ENCODE measurements at regions not wholly inside any gene's neighbourhood (a gene's known extent, or its start where the extent isn't known, plus 50 kb on each side); places are given as distances from the start of the nearest gene placed in this dataset.

DNA sequence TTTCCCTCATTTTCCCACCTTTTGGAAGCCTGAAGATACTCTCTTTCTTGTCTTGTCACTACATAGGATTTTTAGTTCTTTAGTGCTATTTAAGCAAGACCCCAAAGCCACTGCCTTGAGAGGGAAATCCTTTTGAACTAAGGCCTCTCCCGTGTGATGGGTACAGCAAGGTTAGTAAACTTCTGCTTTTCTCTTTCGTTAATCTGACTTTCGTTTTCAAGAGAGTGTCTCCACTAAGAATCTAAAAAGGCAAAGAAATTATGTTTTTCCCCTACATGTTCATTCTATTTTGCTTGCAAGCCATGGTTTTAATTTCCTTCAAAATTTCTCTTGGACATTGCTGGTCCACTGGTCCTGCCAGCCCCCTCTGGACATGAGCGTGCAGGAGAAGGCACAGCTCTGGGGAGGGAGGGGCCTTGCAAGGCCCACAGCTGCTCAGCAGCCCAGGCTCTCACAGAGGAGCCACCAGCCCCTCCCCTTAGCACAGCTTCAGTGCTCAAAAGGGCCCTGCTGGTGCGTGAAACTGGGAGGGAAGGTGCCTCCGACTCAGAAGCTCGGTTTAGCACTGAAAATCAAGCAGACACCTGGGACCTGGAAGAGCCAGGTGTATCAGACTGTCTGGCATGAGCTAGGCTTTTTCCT lies 210.9 kb upstream of the GALNT2 start:
- TF ChIP-seq, protein P1, sequence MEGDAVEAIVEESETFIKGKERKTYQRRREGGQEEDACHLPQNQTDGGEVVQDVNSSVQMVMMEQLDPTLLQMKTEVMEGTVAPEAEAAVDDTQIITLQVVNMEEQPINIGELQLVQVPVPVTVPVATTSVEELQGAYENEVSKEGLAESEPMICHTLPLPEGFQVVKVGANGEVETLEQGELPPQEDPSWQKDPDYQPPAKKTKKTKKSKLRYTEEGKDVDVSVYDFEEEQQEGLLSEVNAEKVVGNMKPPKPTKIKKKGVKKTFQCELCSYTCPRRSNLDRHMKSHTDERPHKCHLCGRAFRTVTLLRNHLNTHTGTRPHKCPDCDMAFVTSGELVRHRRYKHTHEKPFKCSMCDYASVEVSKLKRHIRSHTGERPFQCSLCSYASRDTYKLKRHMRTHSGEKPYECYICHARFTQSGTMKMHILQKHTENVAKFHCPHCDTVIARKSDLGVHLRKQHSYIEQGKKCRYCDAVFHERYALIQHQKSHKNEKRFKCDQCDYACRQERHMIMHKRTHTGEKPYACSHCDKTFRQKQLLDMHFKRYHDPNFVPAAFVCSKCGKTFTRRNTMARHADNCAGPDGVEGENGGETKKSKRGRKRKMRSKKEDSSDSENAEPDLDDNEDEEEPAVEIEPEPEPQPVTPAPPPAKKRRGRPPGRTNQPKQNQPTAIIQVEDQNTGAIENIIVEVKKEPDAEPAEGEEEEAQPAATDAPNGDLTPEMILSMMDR (IDR thresholded peaks at IDR 0.05; ENCODE audit: low read depth, low read length, missing control alignments) = no peak
- no peak overlapping the region for H3K4me3 ChIP-seq (replicated peaks; ENCODE audit: low read depth, low read length)
- DNase-seq (ENCODE audit: extremely low read depth, low read depth) = no peak

DNA sequence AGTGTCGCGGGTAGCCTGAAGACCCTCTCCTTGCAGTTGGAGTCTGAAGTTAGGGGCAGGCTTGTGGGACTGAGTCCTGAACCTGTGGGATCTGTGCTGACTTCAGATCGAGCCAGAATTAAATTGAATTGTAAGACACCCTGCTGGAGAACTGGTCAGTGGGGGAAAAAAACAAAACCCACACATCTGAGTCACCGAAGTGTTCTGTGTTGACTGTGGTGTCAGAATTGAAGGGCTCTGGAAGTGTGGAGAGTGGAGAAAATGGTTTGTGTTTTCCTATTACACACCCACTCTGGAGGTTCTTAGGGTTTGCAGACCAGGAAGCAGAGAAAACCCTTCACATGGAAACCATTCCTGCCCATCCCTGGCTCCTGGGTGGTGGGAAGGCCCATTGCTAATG lies 209.5 kb upstream of the GALNT2 start:
- TF ChIP-seq, protein P1 (IDR thresholded peaks at IDR 0.05; ENCODE audit: low read depth, low read length, missing control alignments) = no peak
- no peak for DNase-seq (ENCODE audit: extremely low read depth, low read depth)
- no peak overlapping the region for H3K4me3 ChIP-seq (replicated peaks; ENCODE audit: low read depth, low read length)

DNA sequence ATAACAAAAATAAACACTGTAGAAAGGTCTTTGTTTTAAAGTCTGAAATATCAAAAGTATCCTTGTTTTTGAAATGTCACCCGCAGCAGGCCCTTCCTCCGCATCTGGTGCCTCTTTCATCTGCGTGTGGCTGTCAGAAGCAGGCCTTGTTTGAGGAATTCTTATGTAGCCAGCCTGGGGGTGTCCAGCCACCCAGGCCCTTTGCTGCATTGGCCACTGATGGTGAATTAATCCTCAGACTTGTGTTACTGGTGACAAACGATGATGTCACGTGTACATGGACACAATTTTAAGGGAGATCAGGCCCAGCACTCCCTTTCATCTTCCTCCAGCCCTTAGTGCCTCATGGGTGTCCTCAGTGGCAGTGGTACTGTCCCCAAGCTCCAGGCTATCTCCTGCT lies 208.0 kb upstream of the GALNT2 start:
- no peak for DNase-seq (ENCODE audit: extremely low read depth, low read depth)
- TF ChIP-seq, protein P1 (IDR thresholded peaks at IDR 0.05; ENCODE audit: low read depth, low read length, missing control alignments) = no peak
- no peak overlapping the region for H3K4me3 ChIP-seq (replicated peaks; ENCODE audit: low read depth, low read length)

DNA sequence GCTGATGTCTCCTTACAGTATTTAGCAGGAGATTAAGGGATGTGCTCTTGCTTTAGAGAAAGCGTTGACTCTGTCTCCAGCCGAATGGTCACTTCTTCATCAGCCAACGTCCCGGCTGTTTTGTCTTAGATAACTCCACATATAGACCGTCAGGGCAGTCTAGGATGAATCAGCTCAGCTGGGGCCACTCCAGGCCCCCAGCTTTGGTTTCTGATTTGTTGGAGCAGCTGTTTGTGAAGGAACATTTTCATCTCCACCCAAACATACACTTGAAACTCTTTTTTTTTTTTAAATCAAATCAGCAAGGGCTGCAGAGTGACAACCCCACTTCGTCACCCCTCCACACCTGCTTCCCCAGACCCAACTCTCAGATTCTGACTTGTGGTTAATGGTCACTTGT lies 206.1 kb upstream of the GALNT2 start:
- no peak for DNase-seq (ENCODE audit: extremely low read depth, low read depth)
- TF ChIP-seq, protein P1 (IDR thresholded peaks at IDR 0.05; ENCODE audit: low read depth, low read length, missing control alignments) = no peak
- no peak overlapping the region for H3K4me3 ChIP-seq (replicated peaks; ENCODE audit: low read depth, low read length)

DNA sequence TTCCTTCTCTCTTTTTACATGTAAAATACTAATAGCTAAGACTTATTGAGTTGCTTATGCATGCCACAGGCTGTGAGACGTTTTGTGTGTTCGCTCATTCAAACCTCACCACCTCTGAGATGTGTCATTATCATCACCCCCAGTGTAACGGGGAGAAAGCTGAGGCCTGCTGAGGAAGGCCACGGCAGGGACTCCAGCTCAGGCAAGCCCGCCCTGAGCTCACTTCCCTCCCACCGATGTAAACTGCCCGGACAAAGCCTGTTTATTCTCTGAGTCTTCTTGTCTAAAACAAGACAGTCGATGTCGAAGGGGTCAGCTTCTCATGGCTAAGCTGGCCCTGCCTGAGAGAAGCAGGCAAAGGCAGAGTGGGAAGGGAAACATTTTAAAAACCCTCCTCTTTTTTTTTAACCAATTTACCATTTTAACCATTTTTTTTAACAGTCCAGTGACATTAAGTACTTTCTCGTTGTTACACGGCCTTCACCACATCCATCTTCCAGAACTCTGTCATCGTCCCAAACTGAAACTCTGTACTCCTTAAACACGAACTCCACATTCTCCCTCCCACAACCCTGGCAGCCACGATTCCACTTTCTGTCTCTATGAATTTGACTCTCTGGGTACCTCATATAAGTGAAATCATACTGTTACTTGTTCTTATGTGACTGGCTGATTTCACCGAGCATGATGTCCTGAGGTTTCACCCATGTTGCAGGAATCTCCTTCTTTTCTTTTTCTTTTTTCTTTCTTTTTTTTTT lies 204.8 kb upstream of the GALNT2 start:
- H3K4me3 ChIP-seq (replicated peaks; ENCODE audit: low read depth, low read length) = no peak overlapping the region
- DNase-seq (ENCODE audit: extremely low read depth, low read depth) = no peak
- TF ChIP-seq, protein P1 (IDR thresholded peaks at IDR 0.05; ENCODE audit: low read depth, low read length, missing control alignments) = no peak

DNA sequence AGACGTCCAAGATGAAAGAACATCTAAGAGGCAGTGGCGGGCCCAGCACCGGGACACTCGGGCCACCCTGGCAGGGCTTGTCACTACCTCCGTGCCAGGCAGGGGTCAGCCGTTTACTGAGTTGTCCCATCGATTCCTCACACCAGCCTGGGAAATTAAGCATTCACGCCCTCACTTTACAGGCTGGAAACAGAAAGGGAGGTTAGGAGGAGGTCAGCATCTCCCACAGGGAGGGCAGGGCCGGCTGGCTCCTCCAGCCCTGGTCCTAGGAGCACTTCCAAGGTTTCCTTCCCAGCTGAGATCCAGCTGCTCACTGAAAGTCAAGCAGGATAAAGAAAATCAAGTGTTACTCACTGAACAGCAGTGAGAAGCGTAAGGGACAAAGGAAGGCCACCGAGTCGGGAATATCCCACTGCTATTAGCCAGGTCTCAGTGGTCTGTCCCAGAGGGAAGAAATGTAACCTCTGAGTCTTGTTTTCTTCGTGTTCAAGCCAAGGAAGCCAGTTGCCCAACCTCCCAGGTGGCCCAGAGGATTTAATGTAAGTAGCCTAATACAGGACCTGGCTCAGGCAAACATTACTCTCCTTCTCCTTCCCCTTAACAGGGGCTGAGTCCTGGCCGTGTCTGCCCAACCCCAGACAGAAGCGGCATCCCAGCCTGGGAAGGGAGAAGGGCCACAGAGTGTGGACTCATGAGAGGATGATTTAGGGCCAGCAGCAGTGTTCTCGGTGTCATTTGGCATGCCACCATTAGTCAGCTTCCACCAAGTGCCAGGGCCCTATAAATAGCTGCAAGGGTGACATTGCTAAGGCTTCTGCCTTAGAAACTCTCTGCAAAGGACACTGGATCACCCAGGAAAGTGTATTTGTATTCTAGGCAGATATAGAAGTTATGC lies 203.1 kb upstream of the GALNT2 start:
- TF ChIP-seq, protein P1 (IDR thresholded peaks at IDR 0.05; ENCODE audit: low read depth, low read length, missing control alignments) = no peak
- no peak for DNase-seq (ENCODE audit: extremely low read depth, low read depth)
- H3K4me3 ChIP-seq (replicated peaks; ENCODE audit: low read depth, low read length) = no peak overlapping the region
